ENCODE measurements at regions not wholly inside any gene's neighbourhood (a gene's known extent, or its start where the extent isn't known, plus 50 kb on each side); places are given as distances from the start of the nearest gene placed in this dataset.

DNA sequence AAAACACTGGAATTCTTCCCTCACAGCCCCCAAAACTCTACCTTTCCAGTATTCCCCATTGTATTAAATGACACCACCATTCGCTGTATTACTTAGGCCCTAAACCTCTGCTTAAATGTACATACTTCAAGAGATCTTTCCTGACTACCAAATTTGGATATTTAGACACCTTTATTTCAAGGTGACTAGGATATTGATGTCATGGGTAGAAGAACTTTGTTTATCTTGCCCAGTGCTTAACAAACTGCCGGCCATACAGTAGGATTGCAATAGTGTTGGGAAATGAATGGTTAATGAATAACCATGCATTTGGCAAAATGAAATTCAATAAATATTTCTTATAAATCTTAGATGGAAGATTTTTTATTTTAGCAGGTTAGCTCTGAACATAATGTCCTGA, 86.2 kb upstream of the CA10 start:
- DNase-seq (no peak), ATAC-seq (ENCODE audit: low read depth) (no peak)
- Histone ChIP-seq H3K18ac (ENCODE audit: low read depth, low read length) (no peak overlapping the region), H4K5ac (ENCODE audit: low read depth, low read length) (no peak overlapping the region), H3K9me3 (ENCODE audit: control insufficient read depth, insufficient read depth, low read length) (peaks cover 10% of the 10 kb centered on the region), H2AK9ac (replicated peaks; ENCODE audit: low read depth, low read length, poor library complexity) (no peak overlapping the region), H3K4me3 (ENCODE audit: insufficient read depth, low read depth, low read length) (no peak overlapping the region), H4K8ac (ENCODE audit: low read depth in 2 of 2, low read length in 2 of 2) (no peak overlapping the region), H3K27me3 (ENCODE audit: control insufficient read depth, insufficient read depth, low read length) (no peaks in the 10 kb centered on the region), H3K27ac (ENCODE audit: insufficient read depth, low read length) (no peak overlapping the region), H2AK5ac (ENCODE audit: low read depth, low read length) (no peak overlapping the region), H2BK120ac (ENCODE audit: low read depth, low read length) (no peak overlapping the region), H2AFZ (replicated peaks; ENCODE audit: low read length, poor library complexity) (no peak overlapping the region), H4K91ac (ENCODE audit: insufficient read depth, low read depth, low read length) (no peak overlapping the region), H3K14ac (replicated peaks; ENCODE audit: low read depth, low read length) (no peak overlapping the region), H3K4ac (ENCODE audit: low read depth, low read length) (no peak overlapping the region), H3K23ac (ENCODE audit: low read depth, low read length) (no peak overlapping the region), H2BK20ac (ENCODE audit: low read depth, low read length) (no peak overlapping the region), H2BK5ac (ENCODE audit: low read depth, low read length, poor library complexity, severe bottlenecking) (no peak overlapping the region), H3K4me2 (ENCODE audit: low read depth, low read length) (no peak overlapping the region), H3K9ac (ENCODE audit: low read depth, low read length) (no peak overlapping the region), H3K4me1 (ENCODE audit: control insufficient read depth, insufficient read depth, low read length) (no peaks in the 10 kb centered on the region), H3K79me1 (ENCODE audit: low read depth in 1 of 2, low read length in 2 of 2) (no peaks in the 10 kb centered on the region), H3K9me1 (ENCODE audit: insufficient read depth, low read length) (no peaks in the 10 kb centered on the region), H2BK15ac (ENCODE audit: low read depth, low read length) (no peak overlapping the region), H3K56ac (ENCODE audit: extremely low read depth, insufficient read depth, low read length) (no peak overlapping the region), H4K20me1 (ENCODE audit: insufficient read depth, low read length) (no peaks in the 10 kb centered on the region), H3K36me3 (ENCODE audit: control insufficient read depth, insufficient read depth, low read length) (no peaks in the 10 kb centered on the region)
- WGBS, 2 experiments (ENCODE audit: extremely low coverage in 2 of 2, insufficient read length in 1 of 2): no CpG with 5 or more reads among the region's 2 CpGs
- in situ Hi-C loops (cut with MboI; ENCODE audit: low sequenced_read_pairs) (no loop called here), intact Hi-C loops (cut with micrococcal nuclease) (no loop called here), dilution Hi-C loops (cut with HindIII; ENCODE audit: low sequenced_read_pairs, unreplicated experiment) (no loop called here)
- ChIA-PET POLR2A (ENCODE audit: unreplicated experiment) (no interaction called here), CTCF (no interaction called here)
- no TSS peak for BruUV-seq (replicated peaks)
- TF ChIP-seq CEBPB (IDR thresholded peaks at IDR 0.05; ENCODE audit: low read depth, low read length): no peak
- no peak for TF ChIP-seq RCOR1 (IDR thresholded peaks at IDR 0.05; ENCODE audit: insufficient replicate concordance, low read length)
- TF ChIP-seq MAFK (IDR thresholded peaks at IDR 0.05; ENCODE audit: low read depth, low read length): no peak
- no peak for TF ChIP-seq CHD1 (IDR thresholded peaks at IDR 0.05; ENCODE audit: low read depth, low read length)
- no peak for TF ChIP-seq BHLHE40 (IDR thresholded peaks at IDR 0.05; ENCODE audit: low read depth, low read length)
- no peak for TF ChIP-seq CTCF (conservative IDR thresholded peaks at IDR 0.05; ENCODE audit: low read depth, low read length)
- no peak for TF ChIP-seq FOS (IDR thresholded peaks at IDR 0.05; ENCODE audit: low read depth, low read length)
- no peak for TF ChIP-seq MXI1 (IDR thresholded peaks at IDR 0.05; ENCODE audit: borderline replicate concordance, low read depth, low read length)
- TF ChIP-seq ELK1 (IDR thresholded peaks at IDR 0.05; ENCODE audit: borderline replicate concordance, low read depth, low read length): no peak
- no peak for TF ChIP-seq MAZ (IDR thresholded peaks at IDR 0.05; ENCODE audit: borderline replicate concordance, low read depth, low read length)
- TF ChIP-seq RFX5 (IDR thresholded peaks at IDR 0.05; ENCODE audit: low read depth, low read length): no peak
- TF ChIP-seq USF2 (IDR thresholded peaks at IDR 0.05; ENCODE audit: low read depth, low read length): no peak
- no peak for TF ChIP-seq RAD21 (IDR thresholded peaks at IDR 0.05; ENCODE audit: low read length)
- TF ChIP-seq NFE2L2 (IDR thresholded peaks at IDR 0.05; ENCODE audit: low read depth, low read length): no peak
- TF ChIP-seq SMC3 (IDR thresholded peaks at IDR 0.05; ENCODE audit: low read depth, low read length): no peak

Data from IMR-90 (cell line).